Dendritic cell treated with granulocyte-macrophage colony-stimulating factor and Interleukin-4, amounts not matched to agents 40 ng/mL and 50 ng/mL, for 4 days (primary cell): ENCODE measurements at regions not wholly inside any gene's neighbourhood (a gene's known extent, or its start where the extent isn't known, plus 50 kb on each side); places are given as distances from the start of the nearest gene placed in this dataset.

Experiments
- H3K27ac Mint-ChIP-seq: one replicate; pipeline ENCODE4 v1.8.0; 2022; ENCODE audit warnings: mild to moderate bottlenecking, mixed read lengths
- H3K27me3 Mint-ChIP-seq: one replicate; pipeline ENCODE4 v1.8.0; 2022; ENCODE audit warnings: mild to moderate bottlenecking, mixed read lengths
- H3K36me3 Mint-ChIP-seq: one replicate; pipeline ENCODE4 v1.8.0; 2022; ENCODE audit warnings: low read depth, mixed read lengths
- H3K4me1 Mint-ChIP-seq: one replicate; pipeline ENCODE4 v1.8.0; 2022; ENCODE audit warnings: low read depth, mixed read lengths
- H3K4me3 Mint-ChIP-seq: one replicate; pipeline ENCODE4 v1.8.0; 2022; ENCODE audit warnings: mild to moderate bottlenecking, moderate library complexity, mixed read lengths
- H3K9me3 Mint-ChIP-seq: one replicate; pipeline ENCODE4 v1.8.0; 2022; ENCODE audit warnings: mixed read lengths
- intact Hi-C: fragments of 100-400 bp; cut with micrococcal nuclease; formaldehyde crosslinking; loops from one replicate; pipeline ENCODE4 v1.15.0; 2022

- intact Hi-C loops: no loop called here
- Mint-ChIP-seq H3K4me1 (no peaks in the 10 kb centered on the region), H3K27ac (no peak overlapping the region), H3K4me3 (no peak overlapping the region), H3K9me3 (no peaks in the 10 kb centered on the region), H3K36me3 (no peaks in the 10 kb centered on the region), H3K27me3 (no peaks in the 10 kb centered on the region)
Measured at GRCh38 chr12:130110914-130111313, 51.4 kb upstream of the FZD10 start.

GRCh38 chr12:130111965-130112496, 50.2 kb upstream of the FZD10 start:
- no peak overlapping the region for H3K4me3 Mint-ChIP-seq
- no peaks in the 10 kb centered on the region for H3K27me3 Mint-ChIP-seq
- no peaks in the 10 kb centered on the region for H3K36me3 Mint-ChIP-seq
- no peaks in the 10 kb centered on the region for H3K9me3 Mint-ChIP-seq
- intact Hi-C loops: no loop called here
- H3K4me1 Mint-ChIP-seq: no peaks in the 10 kb centered on the region
- no peak overlapping the region for H3K27ac Mint-ChIP-seq
